Fibroblast of mammary gland (primary cell): ENCODE measurements at regions not wholly inside any gene's neighbourhood (a gene's known extent, or its start where the extent isn't known, plus 50 kb on each side); places are given as distances from the start of the nearest gene placed in this dataset.

Experiments used
- DNase-seq: peaks from one replicate; pipeline ENCODE4 v3.0.0-alpha.2; 2010; ENCODE audit warnings: low read depth
- H3K4me3 ChIP-seq: 2 replicates; pipeline ENCODE4 v1.5.1; 2011; ENCODE audit warnings: low read depth, mild to moderate bottlenecking, low read length, moderate library complexity; ENCODE audit not compliant: control insufficient read depth
- CTCF ChIP-seq: conservative IDR thresholded peaks from 2 replicates; pipeline ENCODE4 v1.5.1; 2011; ENCODE audit warnings: low read depth, low read length, inconsistent platforms; ENCODE audit not compliant: control insufficient read depth, insufficient read depth

- TF ChIP-seq CTCF = no peak
- DNase-seq = no peak
- no peak overlapping the region for H3K4me3 ChIP-seq
These were observed 105.7 kb upstream of the RUNX1 start for GRCh38 chr21:35154788-35155187.

GRCh38 chr21:35153671-35154070, 104.6 kb upstream of the RUNX1 start:
- TF ChIP-seq CTCF = no peak
- no peak overlapping the region for H3K4me3 ChIP-seq
- no peak for DNase-seq

- TF ChIP-seq CTCF = no peak
- DNase-seq = peak; percentile 35
- H3K4me3 ChIP-seq = no peak overlapping the region
These were observed 101.6 kb upstream of the RUNX1 start for GRCh38 chr21:35150562-35151226.

GRCh38 chr21:35149698-35150097, 100.6 kb upstream of the RUNX1 start:
- peak; percentile 14 for DNase-seq
- H3K4me3 ChIP-seq = no peak overlapping the region
- no peak for TF ChIP-seq CTCF

- no peak for DNase-seq
- H3K4me3 ChIP-seq = no peak overlapping the region
- TF ChIP-seq CTCF = no peak
These were observed 98.3 kb upstream of the RUNX1 start for GRCh38 chr21:35147439-35147838.

GRCh38 chr21:35145626-35146233, 96.6 kb upstream of the RUNX1 start:
- TF ChIP-seq CTCF = no peak
- DNase-seq = no peak
- no peak overlapping the region for H3K4me3 ChIP-seq
